Fibroblast of skin of right biceps (primary cell): ENCODE measurements at regions not wholly inside any gene's neighbourhood (a gene's known extent, or its start where the extent isn't known, plus 50 kb on each side); places are given as distances from the start of the nearest gene placed in this dataset.
A peak's percentile ranks its signal among the peaks of the same experiment; 100 is the strongest.
"Not testable (repeated sequence)": the region's sequence is repeated elsewhere in the genome, so short reads cannot be mapped to it uniquely, and the experiment has no call there.

Experiments used
- DNase-seq: peaks from one replicate; pipeline ENCODE4 v3.0.0-alpha.2; 2013

DNA sequence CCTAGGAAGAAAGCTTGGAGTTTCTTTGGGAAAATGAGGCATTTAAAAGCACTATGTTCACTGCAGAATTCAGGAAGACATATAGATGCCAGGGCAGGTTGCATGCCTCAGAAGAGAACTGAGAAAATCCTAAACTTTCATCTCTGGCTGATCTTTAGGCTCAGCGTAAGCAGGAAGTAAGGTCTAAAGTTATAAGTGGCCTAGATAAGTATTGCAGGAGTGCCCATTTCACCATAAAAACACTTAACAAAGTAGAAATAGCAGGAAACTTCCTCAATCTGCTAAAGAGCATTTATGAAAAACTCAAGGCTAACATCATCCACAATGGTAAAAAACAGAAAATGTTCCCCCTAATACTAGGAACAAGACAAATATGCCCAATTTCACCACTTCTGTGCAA lies 320.3 kb downstream of the BMP2 start:
- DNase-seq: no peak

DNA sequence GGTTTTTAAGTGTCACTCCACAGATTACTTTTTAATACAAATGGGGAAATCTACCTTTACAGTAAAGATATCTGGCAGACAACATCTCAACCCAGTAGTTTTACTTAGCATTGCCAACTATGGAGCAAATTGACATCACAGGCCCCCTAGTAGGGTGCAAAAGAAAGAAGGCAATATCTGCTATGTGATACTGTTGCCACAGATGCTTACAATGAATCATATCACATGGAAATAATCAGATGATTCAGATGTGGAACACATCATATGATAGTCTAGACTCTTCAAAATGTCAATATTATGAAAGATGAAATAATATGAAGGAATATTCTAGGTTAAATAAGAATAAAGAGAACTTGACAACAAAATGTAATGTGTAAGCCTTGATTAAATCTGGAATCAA lies 322.5 kb downstream of the BMP2 start:
- no peak for DNase-seq

DNA sequence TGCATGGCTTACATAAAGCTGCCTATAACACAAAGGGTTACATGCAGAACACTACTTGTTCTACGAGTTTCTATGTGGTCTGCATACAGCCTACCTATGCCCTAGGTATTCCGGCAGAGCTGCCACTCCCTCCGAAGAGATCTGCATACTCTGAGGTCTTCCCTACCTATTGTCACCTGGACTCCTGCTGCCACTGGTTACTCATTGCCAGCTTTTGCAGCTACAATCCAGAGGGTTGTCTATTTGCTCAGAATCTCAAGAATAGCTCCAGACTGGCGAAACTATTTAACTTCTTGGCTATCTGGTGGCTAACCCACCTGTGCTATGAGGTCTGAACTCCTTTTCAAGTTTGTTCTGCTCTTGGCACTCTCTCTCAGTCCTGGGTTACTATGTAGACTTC lies 323.3 kb downstream of the BMP2 start:
- no peak for DNase-seq

DNA sequence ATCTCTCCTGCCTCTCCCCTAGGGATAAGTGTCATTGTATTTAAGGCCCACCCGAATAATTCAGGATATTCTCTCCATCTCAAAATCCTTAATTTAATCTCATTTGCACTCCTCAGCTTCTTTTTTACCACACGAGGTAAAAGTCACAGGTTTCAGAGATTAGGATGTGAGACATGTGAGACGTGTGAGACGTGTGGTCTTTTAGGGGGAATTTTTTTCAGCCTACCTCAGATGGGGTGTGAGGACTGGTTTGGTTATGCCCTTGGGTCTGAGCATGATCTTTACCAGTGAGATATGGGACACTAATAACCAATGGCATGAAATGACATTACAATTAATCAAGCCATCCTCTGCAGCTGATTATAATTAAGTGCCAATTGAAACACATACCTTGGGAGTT lies 324.2 kb downstream of the BMP2 start:
- no peak for DNase-seq

DNA sequence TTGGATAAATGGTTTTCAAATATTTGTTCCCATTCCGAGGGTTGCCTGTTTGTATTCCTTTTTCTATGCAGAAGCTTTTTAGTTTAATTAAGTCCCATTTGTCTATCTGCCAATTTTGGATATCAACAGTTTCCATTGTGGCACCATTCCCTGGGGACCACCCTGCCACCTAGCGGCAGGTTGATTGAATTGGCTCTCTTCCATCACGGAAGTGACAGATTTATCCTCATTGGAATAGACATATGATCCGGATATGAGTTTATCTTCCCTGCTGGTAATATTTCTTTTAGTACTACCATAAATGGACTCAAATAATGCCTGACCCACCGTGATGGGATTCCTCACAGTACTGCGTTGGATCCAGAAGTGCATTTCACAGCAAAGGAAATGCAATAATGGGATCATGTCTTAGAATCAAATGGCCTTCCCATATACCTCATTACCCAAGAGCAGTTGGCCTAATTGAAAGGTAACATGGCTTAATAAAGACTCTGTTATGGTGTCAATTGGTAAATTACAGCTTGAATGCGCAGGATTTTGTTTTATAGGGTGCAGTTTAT lies 327.0 kb downstream of the BMP2 start:
- peak; percentile 32 for DNase-seq

DNA sequence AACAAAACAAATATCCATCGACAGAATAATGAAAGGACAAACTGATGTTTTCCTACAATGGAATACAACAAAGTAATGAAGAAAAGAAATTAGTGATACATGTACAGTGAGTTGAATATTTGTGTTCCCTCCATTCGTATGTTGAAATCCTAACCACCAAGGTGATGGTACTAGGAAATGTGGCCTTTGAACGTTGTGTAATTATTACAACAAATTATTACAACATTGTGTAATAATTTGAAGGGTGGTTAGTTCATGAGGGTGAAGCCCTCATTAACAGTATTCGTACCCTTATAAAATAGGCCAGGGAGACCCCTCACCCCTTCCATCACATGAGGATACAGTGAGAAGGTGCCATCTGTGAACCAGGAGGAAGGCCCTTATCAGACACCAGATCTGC lies 339.4 kb downstream of the BMP2 start:
- DNase-seq: no peak

DNA sequence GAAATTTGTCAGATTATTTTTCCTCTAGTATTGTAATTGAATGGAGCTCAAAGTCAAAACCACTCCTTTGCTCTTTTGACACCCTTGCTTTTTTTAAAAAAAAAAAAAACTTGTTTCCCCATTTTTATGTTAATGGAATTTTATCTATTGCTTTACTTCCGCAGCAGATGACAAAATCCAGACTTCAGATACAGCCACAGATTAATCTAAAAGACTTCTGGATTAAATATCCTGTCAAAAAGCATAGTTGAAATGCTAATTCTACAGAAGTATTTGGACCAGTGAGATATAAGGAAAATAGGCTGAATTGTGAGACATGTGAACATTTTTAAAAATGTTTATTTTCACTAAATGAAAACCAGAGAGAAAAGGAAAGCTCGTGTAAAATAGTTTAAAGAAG lies 341.4 kb downstream of the BMP2 start:
- DNase-seq: no peak

DNA sequence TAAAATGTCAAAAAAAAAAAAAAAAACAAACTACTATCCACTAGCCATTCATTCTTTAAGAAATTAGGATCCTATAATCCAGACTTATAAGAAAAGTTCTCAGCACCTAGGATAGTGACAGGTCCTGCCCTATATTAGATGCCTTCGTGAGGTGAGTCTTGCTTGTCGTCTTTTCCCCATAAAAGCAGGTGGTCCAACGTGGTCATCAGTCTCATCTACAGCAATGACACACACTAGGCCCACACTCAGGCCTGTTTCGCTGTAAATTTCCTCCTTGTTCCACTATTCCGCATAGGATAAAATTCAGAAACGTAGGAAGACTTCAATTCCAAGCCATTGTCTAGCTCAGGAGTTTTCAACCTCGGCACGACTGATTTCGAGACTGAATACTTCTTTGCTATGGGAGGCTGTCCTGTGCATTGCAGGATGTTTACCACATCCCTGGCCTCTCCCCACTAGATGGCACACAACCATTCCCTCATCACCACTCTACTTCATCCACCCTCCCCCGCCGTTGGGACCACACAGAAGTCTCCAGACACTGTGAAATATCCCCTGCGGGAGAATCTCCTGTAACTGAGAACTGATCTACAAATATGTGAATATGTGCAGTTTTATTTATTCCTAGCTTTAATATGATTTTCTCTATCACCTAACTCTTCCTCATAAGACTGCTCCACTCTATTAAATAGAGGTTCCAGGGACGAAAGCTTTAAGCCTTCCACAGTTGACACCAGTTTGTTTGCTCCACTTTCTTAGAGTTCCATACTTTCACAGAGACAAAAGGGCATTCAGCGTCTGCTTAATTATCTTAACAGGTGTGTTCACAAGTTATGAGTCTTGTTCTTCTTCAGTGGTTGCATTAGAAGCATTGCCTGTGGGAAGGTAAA lies 346.3 kb downstream of the BMP2 start:
- peak; percentile 38 for DNase-seq

DNA sequence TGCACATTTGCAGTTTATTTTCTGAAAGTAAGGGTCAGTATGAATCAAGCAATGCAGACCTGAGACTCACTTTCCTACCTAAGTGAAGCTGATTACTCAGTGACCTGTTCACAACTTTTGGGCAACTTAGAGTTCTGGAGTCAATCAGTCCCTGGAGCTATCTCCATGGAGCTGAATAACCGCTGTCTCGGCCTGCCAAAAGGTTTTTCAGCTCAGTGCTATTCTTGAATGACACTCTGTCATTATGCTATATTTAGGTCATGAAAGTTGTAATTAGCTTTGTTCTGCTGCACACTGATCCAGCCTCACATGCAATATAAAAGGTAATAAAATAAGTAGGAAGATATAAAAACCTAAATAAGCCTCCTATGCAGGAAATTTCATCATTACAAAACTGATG lies 356.0 kb downstream of the BMP2 start:
- DNase-seq: no peak

DNA sequence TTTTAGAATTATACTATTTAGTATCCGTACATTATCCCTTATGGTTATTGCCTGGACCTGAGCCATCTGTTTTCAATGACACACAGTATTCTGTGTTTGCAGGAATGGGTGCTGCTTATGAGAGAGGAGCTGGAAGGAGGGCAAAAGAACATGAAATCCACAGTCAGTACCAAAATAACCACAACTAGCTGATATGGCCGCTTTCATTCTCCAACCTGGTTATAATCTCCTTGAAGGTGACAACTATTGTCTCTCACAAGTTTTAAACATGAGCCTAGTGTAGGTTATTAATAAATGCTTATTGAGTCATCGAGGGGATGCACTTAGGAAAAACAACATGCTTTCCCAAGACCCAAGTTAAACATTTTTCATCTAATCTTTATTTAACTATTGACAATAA lies 356.6 kb downstream of the BMP2 start:
- DNase-seq: no peak

DNA sequence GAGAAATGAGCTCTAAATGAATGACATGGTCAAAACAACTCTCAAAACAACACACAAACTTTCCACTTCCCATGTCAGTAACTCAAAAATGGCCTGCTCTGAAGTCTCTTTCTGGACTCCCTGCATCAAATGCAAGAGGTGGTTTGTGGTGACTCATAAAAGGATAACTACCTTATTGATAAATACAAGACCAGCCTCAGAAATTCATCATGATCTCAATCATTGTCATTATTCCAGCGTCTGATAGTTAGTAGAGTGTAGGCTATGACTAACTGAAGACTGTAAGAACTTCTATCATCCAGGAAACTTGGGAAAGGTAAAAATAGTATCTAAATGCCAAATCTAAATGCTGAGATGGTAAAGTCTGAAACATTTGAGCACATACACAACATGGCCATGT lies 369.4 kb downstream of the BMP2 start:
- no peak for DNase-seq

DNA sequence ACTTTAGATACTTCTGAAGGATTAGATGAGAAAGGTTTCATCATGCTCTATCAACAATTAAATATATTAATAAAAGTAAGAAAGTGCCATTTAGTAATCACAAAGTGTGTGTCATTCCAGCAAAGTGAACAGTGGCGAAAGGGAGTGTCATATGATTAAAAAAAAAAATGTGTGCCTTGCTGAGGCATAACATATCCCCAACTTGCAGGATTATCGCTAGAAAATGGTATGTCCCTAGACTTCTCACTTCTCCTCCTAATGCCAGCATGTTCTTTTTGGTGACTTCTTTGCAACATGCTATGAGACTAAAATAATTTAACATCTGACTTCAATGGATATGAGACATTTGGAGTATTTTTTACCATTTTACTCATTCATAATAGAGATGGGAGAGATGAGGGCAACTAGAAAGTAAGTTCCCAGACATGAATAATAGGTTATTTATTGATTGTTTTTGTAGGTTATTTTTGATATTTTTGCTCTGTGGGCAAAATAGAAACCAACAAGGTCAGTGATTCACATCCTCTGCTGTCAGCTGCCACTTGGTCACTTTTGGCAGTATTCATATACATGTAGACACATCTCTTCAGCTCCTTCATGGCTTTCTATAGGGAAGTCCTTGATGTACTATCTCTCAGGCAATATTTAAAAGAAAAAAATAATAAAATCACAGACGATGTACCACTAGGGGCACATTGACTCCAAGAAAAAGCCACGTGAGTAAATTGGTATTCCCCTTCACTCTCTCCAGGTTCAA lies 370.1 kb downstream of the BMP2 start:
- DNase-seq: no peak

DNA sequence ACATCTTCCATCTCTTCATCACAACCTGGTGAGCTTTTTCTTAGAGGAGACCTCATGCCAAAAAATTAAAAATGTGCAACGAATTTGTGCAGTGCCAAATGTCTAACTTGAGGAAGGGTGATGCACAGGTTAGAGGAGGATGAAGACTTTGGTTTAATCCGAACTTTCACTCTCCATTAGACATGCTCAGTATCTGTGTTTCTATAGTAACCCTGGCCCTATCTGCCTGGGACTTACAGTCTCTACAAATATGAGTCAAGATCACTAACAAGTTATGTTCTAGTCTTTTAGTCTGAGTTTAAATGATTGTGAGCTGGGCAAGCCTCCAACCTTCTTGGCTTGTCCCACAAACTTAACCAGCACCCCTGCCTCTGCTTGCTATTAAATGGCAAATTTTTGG lies 377.0 kb downstream of the BMP2 start:
- no peak for DNase-seq

DNA sequence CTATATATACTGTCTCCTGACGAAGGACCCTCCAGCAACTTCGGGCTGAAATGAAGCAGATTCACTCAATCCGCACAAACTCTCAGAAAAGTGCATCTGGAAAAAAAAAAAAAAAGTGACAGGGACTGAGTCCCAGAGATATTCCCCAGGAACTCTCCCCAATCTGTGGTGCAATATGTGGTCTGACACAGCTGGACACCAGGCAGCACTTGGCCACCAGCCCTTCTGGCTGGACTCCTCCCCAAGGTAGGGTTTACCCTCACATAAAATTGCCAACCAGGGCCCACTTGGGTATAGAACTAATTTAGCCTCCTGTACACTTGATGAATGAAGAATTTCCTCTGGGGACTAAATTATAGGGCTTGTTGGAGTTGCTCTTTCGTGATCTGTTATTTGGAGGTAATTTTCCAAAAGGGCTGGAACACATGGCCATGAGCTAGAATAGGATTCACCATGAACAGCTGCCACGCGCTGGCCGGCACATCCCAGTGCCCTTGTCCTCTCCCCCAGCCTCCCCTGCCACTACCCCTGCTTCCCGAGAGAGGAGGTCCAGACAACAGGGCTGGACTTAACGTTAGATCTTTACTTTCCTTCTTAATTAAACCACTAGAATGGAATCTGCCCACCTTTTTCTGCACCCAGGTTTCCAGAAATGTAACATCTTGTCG lies 379.2 kb downstream of the BMP2 start:
- DNase-seq: no peak

DNA sequence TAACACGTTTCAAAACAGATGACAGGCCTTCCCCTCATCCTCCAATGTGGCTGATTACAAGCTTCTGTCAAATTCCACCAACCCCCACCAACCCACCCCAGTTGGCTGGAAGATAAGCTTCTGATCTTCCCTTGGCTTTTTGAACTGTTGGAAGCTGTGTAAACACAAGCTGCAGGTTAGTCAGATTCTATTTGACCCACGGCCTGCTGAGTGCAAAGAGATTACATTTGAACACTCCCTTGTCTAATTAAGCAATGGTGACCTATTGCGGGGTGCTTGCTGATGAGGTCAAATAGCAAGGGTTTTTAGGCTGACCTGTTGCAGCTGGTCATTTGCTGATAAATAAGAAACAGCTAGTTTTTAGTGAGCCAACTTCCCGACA lies 379.7 kb downstream of the BMP2 start:
- no peak for DNase-seq

DNA sequence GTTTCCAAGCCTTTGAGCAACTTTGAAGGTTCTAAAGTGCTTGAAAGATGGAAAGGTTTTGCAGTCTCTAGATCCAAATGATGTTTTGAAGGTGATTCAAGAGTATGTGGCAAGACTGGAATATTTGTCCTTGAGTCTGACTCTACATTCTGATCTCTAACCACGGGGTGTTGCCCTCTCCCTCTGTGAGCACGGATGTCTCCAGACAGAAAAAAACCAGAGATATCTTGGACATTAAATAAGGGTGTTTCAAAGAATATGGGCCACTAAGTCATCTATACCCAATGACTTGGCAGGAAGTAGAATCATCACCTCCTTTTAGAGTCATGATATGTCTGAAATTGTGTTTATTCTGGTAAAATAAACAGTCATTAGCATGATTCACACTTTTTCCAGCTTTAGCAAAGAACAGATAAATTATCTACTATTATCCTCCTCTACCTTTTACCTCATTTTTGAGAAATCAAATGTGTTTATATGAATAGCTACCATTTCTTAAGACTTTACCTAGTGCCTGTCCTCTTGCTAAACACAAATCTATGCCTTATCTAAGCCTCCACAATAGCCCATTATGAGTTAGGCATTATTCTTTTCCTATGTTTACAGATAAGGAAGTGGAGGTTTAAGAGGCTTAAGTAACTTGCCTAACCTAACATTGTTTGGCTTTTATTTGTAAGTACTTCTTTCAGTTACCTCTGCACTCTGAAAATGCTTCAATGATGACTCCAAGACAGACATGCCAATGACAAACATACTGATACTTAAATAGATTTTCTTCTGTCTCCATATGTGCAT lies 384.4 kb downstream of the BMP2 start:
- peak; percentile 14 for DNase-seq

DNA sequence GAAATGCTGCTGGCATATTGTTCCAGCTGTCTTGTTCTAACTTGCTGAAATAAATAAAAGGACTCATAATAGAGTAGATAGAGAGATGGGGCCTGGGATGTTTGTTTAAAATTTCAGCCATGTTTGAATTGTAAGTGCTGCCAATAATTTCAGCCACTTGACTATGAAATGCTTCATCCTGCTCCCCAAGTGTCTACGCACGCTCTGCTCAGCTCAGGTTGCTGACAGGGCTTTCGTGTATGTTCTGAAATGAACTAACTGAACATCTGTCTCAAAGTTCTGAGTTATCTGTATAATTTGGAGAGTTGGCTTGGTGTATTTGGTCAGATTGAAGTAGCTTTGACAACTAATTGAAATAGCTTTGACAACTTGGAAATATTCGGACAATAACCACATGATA lies 387.8 kb downstream of the BMP2 start:
- DNase-seq: no peak

DNA sequence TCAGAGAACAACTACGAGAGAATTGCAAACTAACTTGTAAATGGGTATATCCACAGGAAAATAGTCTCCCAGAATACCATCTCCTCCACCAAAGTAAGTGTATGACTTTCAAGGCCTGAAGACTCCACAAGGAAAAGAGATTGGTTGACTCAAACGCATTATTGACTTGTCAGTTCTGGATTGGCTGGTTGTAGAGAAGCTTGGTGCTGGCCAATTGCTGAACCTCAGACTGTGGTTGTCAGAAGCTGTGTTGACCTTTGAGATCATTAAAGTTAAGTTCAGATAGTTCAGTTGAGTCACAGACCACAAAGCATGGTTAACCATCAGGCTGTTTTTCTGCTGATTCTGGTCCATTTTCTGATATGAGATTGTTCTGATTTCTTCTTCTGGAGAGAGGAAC lies 388.3 kb downstream of the BMP2 start:
- peak; percentile 11 for DNase-seq

DNA sequence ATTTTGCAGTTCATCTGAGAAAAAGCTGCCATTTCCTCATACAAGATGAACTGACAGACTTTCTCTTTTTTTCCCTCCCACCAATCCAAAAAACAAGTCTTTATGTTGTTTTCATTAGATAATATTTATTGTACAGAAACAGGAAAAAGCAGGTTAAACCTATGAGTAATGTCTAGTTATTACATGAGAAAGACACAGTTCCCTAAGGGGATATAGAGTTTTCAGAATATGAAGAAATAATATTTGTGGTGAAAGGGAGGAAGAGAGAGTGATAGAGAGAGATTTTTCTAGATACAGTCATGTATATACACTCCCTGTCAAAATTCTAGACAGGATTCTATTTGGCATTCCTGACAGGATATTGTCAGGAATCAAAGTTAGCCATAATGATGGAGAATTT lies 392.4 kb downstream of the BMP2 start:
- DNase-seq: peak; percentile 22

DNA sequence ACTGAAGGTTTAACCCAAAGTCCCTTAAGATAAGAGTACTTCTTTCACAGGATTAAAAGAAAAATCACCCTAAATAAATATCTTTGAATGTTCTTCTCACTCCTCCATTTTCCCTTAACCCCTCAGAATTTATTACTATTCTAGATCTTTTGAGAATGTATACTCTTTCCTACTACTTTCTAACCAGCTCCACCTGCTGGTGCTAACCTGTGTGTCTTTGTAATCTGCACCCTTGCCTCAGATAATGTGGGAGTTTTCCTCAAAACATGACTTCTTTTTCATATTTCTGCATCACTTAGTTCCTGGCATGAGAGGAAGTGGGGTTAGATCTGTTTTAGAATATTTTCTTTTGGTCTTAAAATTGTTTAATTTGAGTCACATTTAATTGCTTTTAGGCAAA lies 394.2 kb downstream of the BMP2 start:
- DNase-seq: no peak

DNA sequence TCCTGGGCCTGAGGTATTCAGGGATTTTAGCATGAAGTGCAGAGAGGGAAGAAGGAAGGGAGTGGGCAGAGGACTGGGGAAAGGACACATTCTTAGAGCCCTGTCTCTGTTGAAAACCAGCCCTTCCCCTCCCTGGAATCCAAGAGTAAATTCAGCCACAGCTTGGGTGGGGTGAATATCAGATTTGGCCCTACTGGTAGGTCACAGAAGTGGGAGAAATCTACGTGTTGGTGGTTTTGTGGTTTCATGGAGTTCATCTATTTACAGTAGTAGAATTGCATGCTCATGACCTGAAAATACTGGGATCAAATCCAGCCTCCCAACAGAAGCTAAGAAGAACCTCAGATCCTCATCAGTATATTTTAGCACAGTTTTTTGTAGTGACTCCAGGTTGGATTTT lies 404.4 kb downstream of the BMP2 start:
- DNase-seq: peak; percentile 68

DNA sequence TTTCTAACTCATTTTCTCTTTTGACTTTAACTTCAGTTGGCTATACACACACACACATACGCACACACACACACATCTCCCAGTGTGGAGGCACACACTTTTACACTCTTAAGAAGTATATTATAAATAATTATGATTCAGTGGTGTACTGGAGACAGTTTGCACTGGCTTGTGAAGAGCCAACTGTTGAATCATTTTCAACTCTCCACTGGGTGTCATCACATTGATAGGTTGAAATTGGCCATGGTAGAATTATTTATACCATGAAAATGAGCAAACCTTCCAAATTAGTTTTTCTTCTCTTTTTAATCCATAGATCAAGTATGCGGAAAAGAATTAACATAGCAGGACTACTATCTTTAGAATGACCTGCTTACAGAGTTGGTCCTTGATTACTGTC lies 407.1 kb downstream of the BMP2 start:
- no peak for DNase-seq

DNA sequence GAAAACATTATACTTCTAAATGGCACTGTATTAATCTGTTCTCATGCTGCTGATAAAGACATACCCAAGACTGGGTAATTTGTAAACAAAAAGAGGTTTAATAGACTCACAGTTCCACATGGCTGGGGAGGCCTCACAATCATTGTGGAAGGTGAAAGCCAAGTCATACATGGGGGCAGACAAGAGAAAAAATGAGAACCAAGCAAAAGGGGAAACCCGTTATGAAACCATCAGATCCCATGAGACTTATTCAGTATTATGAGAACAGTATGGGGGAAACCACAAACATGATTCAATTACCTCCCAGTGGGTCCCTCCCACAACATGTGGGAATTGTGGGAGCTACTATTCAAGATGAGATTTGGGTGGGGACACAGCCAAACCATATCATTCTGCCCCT lies 408.3 kb downstream of the BMP2 start:
- not testable (repeated sequence) for DNase-seq
